ENCODE measurements at regions not wholly inside any gene's neighbourhood (a gene's known extent, or its start where the extent isn't known, plus 50 kb on each side); places are given as distances from the start of the nearest gene placed in this dataset.

- DNase-seq (ENCODE audit: low spot score) = no peak
- peaks cover 4 to 45% (median 30%) of the 10 kb centered on the region in 4 donors for H3K4me1 ChIP-seq (ENCODE audit: control insufficient read depth in 4 of 4, insufficient read depth in 4 of 4, low read length in 3 of 4)
- H3K27me3 ChIP-seq (ENCODE audit: control insufficient read depth in 4 of 4, insufficient read depth in 4 of 4, low read length in 3 of 4) = no peaks in the 10 kb centered on the region
- H3K9ac ChIP-seq (ENCODE audit: low read depth in 1 of 2, low read length in 2 of 2) = no peak overlapping the region
- TF ChIP-seq JUND (IDR thresholded peaks at IDR 0.05) (no peak), RXRA (IDR thresholded peaks at IDR 0.05) (no peak), YY1 (IDR thresholded peaks at IDR 0.05) (no peak)
- H3K27ac ChIP-seq (ENCODE audit: low read depth in 1 of 2, low read length in 2 of 2) = no peak overlapping the region
- WGBS = 97% methylated on average over 2 of the region's 2 CpGs
- H3K9me3 ChIP-seq (ENCODE audit: control insufficient read depth in 4 of 4, low read length in 3 of 4) = no peaks in the 10 kb centered on the region
- H3K4me3 ChIP-seq (ENCODE audit: low read depth in 1 of 3, low read length in 3 of 3) = no peak overlapping the region
- no peaks in the 10 kb centered on the region for H3K36me3 ChIP-seq (ENCODE audit: control insufficient read depth in 4 of 4, insufficient read depth in 3 of 4, low read depth in 1 of 4, low read length in 3 of 4)
These were observed 245.9 kb upstream of the PIK3R1 start for GRCh38 chr5:67969631-67970030.

GRCh38 chr5:67969176-67969575, 246.4 kb upstream of the PIK3R1 start:
- no peak for DNase-seq (ENCODE audit: low spot score)
- H3K9ac ChIP-seq (ENCODE audit: low read depth in 1 of 2, low read length in 2 of 2) = no peak overlapping the region
- no peaks in the 10 kb centered on the region for H3K9me3 ChIP-seq (ENCODE audit: control insufficient read depth in 4 of 4, low read length in 3 of 4)
- TF ChIP-seq FOXA2 (IDR thresholded peaks at IDR 0.05) = no peak
- no peak for TF ChIP-seq HNF4A (conservative IDR thresholded peaks at IDR 0.05)
- no peak for TF ChIP-seq RXRA (IDR thresholded peaks at IDR 0.05)
- TF ChIP-seq EGR1 (IDR thresholded peaks at IDR 0.05; ENCODE audit: low read depth in 2 of 2) = no peak
- TF ChIP-seq ZBTB33 (IDR thresholded peaks at IDR 0.05) = no peak
- TF ChIP-seq ATF3 (IDR thresholded peaks at IDR 0.05) = no peak
- TF ChIP-seq GABPA (IDR thresholded peaks at IDR 0.05 in 1 of 2, conservative IDR thresholded peaks at IDR 0.05 in 1 of 2) = no peak
- TF ChIP-seq SP1 (IDR thresholded peaks at IDR 0.05) = no peak
- no peak for TF ChIP-seq TAF1 (conservative IDR thresholded peaks at IDR 0.05)
- TF ChIP-seq CTCF (IDR thresholded peaks at IDR 0.05; ENCODE audit: low read depth, low read length, missing input control) = no peak
- TF ChIP-seq JUND (IDR thresholded peaks at IDR 0.05) = no peak
- no peak for TF ChIP-seq YY1 (IDR thresholded peaks at IDR 0.05)
- no peak for TF ChIP-seq REST (IDR thresholded peaks at IDR 0.05)
- TF ChIP-seq FOXA1 (IDR thresholded peaks at IDR 0.05) = no peak
- TF ChIP-seq MAX (IDR thresholded peaks at IDR 0.05) = no peak
- no peak for TF ChIP-seq HNF4G (IDR thresholded peaks at IDR 0.05)
- no peak for TF ChIP-seq NR2F2 (IDR thresholded peaks at IDR 0.05)
- H3K4me1 ChIP-seq (ENCODE audit: control insufficient read depth in 4 of 4, insufficient read depth in 4 of 4, low read length in 3 of 4) = peaks cover 4 to 47% (median 27%) of the 10 kb centered on the region in 4 donors
- H3K27ac ChIP-seq (ENCODE audit: low read depth in 1 of 2, low read length in 2 of 2) = no peak overlapping the region
- no peak overlapping the region for H3K4me3 ChIP-seq (ENCODE audit: low read depth in 1 of 3, low read length in 3 of 3)
- no peaks in the 10 kb centered on the region for H3K36me3 ChIP-seq (ENCODE audit: control insufficient read depth in 4 of 4, insufficient read depth in 3 of 4, low read depth in 1 of 4, low read length in 3 of 4)
- WGBS = 84% methylated on average over 2 of the region's 2 CpGs
- no peaks in the 10 kb centered on the region for H3K27me3 ChIP-seq (ENCODE audit: control insufficient read depth in 4 of 4, insufficient read depth in 4 of 4, low read length in 3 of 4)

Data from liver (tissue), 8 donors.